ENCODE measurements at regions not wholly inside any gene's neighbourhood (a gene's known extent, or its start where the extent isn't known, plus 50 kb on each side); places are given as distances from the start of the nearest gene placed in this dataset.
A peak's percentile ranks its signal among the peaks of the same experiment; 100 is the strongest.
"Not testable (repeated sequence)": the region's sequence is repeated elsewhere in the genome, so short reads cannot be mapped to it uniquely, and the experiment has no call there.

DNA sequence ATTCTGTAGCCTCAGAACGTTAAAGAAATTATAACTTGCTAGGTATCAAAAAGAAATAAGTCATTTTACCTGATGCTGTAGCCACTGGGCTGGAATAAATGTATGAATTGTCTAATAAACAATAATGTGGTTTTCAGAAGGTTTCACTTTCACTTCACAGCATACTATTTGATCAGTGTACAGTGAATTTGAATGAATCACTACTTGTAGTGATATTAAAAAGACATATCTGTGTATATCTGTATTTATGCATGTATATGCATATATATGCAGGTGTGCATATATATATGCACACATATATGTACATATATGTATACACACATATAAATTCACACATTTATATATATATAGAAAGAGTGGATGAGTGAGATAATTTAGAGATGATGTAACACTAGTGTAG is 440.0 kb upstream of the PCDH10 start:
- no peaks in the 10 kb centered on the region for H3K27me3 Mint-ChIP-seq
- H3K9me3 Mint-ChIP-seq: peaks cover 0 to 20% (median 5%) of the 10 kb centered on the region in 9 donors
- no peaks in the 10 kb centered on the region for H3K4me1 Mint-ChIP-seq
- H3K27ac Mint-ChIP-seq: no peak overlapping the region
- H3K4me3 Mint-ChIP-seq: no peak overlapping the region
- H3K36me3 Mint-ChIP-seq: no peaks in the 10 kb centered on the region
- DNase-seq (no peak), ATAC-seq (no peak)
- POLR2A ChIA-PET: no interaction called here

DNA sequence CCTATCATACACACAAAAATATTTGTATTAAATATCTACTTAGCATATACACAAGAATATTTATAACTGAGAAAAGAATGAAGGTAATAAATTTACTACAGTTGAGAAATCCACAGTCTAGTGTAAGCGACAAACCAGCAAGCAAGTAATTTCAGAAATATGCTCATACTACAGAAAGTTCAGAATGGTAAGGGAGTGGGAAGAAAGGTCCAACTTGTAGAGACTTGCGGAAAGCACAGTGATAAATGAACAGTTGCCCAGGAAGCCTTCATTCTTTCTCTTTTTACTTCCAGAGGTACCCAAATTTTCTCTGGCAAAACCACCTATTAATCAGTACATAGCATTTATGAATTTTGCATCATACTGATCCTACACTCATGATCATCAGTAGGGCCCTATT is 438.1 kb upstream of the PCDH10 start:
- no peak for ATAC-seq
- POLR2A ChIA-PET: no interaction called here
- DNase-seq: no peak
- Mint-ChIP-seq H3K27ac (no peak overlapping the region), H3K27me3 (no peaks in the 10 kb centered on the region), H3K36me3 (no peaks in the 10 kb centered on the region), H3K4me3 (no peak overlapping the region), H3K4me1 (no peaks in the 10 kb centered on the region), H3K9me3 (peaks cover 0 to 18% (median 5%) of the 10 kb centered on the region in 9 donors)

GRCh38 chr4:132737344-132737743 is 411.8 kb upstream of the PCDH10 start:
- ATAC-seq: no peak
- POLR2A ChIA-PET: no interaction called here
- Mint-ChIP-seq H3K4me3 (no peak overlapping the region), H3K27me3 (peaks cover 0 to 1% (median 0%) of the 10 kb centered on the region in 5 donors), H3K27ac (no peak overlapping the region), H3K9me3 (peaks cover 0 to 12% (median 0%) of the 10 kb centered on the region in 9 donors), H3K4me1 (no peaks in the 10 kb centered on the region), H3K36me3 (no peaks in the 10 kb centered on the region)
- DNase-seq: peak in 1 of 10 donors; percentile 4

- no peaks in the 10 kb centered on the region for H3K4me1 Mint-ChIP-seq
- ATAC-seq (no peak), DNase-seq (no peak)
- no peak overlapping the region for H3K4me3 Mint-ChIP-seq
- no peaks in the 10 kb centered on the region for H3K36me3 Mint-ChIP-seq
- POLR2A ChIA-PET: no interaction called here
- no peak overlapping the region for H3K27ac Mint-ChIP-seq
- H3K27me3 Mint-ChIP-seq: no peaks in the 10 kb centered on the region
- H3K9me3 Mint-ChIP-seq: peaks cover 0 to 5% (median 0%) of the 10 kb centered on the region in 9 donors
These were observed 389.8 kb upstream of the PCDH10 start for GRCh38 chr4:132759199-132759780.

- Mint-ChIP-seq H3K36me3 (no peaks in the 10 kb centered on the region), H3K27me3 (no peaks in the 10 kb centered on the region), H3K4me3 (no peak overlapping the region), H3K27ac (no peak overlapping the region), H3K4me1 (no peaks in the 10 kb centered on the region), H3K9me3 (peaks cover 0 to 5% (median 0%) of the 10 kb centered on the region in 9 donors)
- POLR2A ChIA-PET: no interaction called here
- no peak for ATAC-seq
- DNase-seq: no peak
These were observed 385.6 kb upstream of the PCDH10 start for GRCh38 chr4:132763465-132763864.

GRCh38 chr4:132767901-132768300 is 381.2 kb upstream of the PCDH10 start:
- Mint-ChIP-seq H3K36me3 (no peaks in the 10 kb centered on the region), H3K9me3 (peaks cover 0 to 8% (median 3%) of the 10 kb centered on the region in 9 donors), H3K27ac (no peak overlapping the region), H3K4me3 (no peak overlapping the region), H3K4me1 (no peaks in the 10 kb centered on the region), H3K27me3 (no peaks in the 10 kb centered on the region)
- ATAC-seq (no peak), DNase-seq (no peak)
- POLR2A ChIA-PET: no interaction called here

DNA sequence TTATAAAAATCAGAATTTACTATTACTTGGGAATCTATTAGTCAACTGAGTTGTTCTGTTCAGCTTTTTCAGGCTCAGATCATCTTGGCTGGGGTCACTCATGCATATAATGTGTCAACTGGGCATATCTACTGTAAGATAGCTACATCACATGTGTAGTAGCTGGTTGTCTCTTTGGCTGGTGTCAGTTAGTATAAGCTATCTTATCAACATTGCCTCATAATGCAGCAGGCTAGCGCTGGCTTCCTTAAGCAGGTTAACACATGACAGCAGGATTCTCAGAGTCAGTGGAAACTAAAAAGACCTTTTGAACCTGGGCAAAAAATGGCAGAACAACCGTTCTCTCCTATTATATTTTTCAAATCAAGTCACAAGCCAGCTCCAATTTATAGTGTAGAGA is 378.3 kb upstream of the PCDH10 start:
- H3K4me1 Mint-ChIP-seq: no peaks in the 10 kb centered on the region
- no peak for ATAC-seq
- no peaks in the 10 kb centered on the region for H3K36me3 Mint-ChIP-seq
- H3K4me3 Mint-ChIP-seq: no peak overlapping the region
- POLR2A ChIA-PET: no interaction called here
- peaks cover 0 to 12% (median 4%) of the 10 kb centered on the region in 9 donors for H3K9me3 Mint-ChIP-seq
- DNase-seq: no peak
- no peak overlapping the region for H3K27ac Mint-ChIP-seq
- H3K27me3 Mint-ChIP-seq: no peaks in the 10 kb centered on the region

DNA sequence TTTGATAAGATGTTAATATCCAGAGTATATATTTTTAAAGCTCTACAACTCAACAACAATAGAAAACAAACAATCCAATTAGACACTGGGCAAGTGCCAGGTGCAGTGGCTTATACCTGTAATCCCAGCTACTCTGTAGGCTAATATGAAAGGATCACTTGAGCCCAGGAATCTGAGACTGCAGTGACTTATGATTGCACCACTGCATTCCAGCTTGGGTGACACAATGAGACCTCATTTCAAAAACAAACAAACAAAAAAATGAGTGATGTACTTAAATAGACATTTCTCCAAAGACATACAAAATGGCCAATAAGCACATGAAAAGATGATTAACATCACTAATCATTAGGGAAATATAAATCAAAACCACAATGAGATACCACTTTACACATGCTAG is 356.8 kb upstream of the PCDH10 start:
- POLR2A ChIA-PET: no interaction called here
- peaks cover 0 to 12% (median 0%) of the 10 kb centered on the region in 9 donors for H3K9me3 Mint-ChIP-seq
- no peaks in the 10 kb centered on the region for H3K27me3 Mint-ChIP-seq
- no peaks in the 10 kb centered on the region for H3K4me1 Mint-ChIP-seq
- no peaks in the 10 kb centered on the region for H3K36me3 Mint-ChIP-seq
- ATAC-seq (no peak), DNase-seq (no peak)
- H3K4me3 Mint-ChIP-seq: no peak overlapping the region
- no peak overlapping the region for H3K27ac Mint-ChIP-seq

DNA sequence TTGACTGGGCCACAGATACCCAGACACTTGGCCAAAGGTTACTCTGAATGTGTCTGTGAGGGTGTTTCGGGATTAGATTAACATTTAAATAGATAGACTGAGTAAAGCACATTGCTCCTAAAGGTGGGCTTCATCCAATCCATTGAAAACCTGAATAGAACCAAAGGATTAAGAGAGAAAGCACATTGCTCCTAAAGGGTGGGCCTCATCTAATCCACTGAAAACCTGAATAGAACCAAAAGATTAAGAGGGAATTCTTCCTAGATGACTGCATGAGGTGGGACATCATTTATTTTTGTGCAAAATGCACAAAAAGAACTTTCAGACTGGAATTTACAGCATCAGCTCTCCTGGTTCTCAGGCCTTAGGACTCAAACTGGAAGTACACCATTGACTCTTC is 351.2 kb upstream of the PCDH10 start:
- Mint-ChIP-seq H3K27ac (no peak overlapping the region), H3K36me3 (no peaks in the 10 kb centered on the region), H3K4me1 (no peaks in the 10 kb centered on the region), H3K4me3 (no peak overlapping the region), H3K27me3 (no peaks in the 10 kb centered on the region), H3K9me3 (peaks cover 0 to 10% (median 3%) of the 10 kb centered on the region in 9 donors)
- no peak for DNase-seq
- POLR2A ChIA-PET: no interaction called here
- ATAC-seq: no peak

DNA sequence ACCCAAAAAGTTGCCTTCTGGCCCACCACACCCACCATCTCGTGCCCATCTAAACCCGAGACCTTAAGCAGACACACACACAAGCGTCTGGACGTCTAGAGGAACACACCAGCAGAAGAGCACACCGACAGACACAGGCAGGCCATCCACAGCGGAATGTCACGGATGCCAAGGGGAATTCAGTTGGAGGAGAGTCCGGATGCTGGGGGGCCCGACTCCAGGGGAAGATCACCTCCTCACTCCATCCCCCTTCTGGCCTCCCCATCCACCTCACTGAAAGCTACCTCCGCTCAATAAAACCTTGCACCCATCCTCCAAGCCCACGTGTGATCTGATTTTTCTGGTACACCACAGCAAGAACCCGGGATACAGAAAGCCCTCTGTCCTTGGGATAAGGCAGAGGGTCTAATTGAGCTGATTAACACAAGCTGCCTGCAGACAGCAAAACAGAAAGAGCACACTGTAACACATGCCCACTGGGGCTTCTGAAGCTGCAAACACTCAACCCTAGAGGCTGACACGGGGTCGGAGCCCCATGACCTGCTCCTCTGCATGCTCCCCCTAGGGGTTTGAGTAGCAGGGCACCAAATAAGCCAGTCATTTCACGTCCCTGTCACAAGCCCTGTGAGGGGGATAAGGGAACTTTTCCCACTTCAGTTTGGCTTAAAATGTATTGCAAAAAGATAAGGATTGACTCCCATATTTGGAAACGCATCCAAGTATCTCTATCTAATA is 339.6 kb upstream of the PCDH10 start:
- ATAC-seq: no peak
- Mint-ChIP-seq H3K36me3 (no peaks in the 10 kb centered on the region), H3K27me3 (no peaks in the 10 kb centered on the region), H3K9me3 (peaks cover 0 to 13% (median 2%) of the 10 kb centered on the region in 9 donors), H3K4me3 (no peak overlapping the region), H3K4me1 (no peaks in the 10 kb centered on the region), H3K27ac (no peak overlapping the region)
- POLR2A ChIA-PET: no interaction called here
- DNase-seq: no peak

DNA sequence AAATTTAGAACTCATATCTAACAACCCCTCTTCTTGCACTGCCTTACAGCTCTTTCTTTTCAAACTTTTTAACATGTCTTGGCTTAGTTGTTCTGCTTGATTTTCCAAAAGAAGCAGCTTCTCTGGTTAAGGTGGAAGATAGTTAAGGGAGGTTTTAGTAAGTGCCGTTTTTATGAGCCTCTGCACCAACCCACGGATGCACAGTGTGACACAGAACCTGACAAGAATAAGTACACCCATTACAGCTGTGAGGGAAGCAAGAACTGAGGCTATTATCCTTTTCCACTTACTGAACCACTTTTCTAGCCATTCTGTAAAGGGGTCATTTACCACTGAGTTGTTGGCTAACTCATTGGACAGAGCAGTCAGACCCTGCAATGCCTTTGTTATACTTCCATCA is 336.0 kb upstream of the PCDH10 start:
- POLR2A ChIA-PET, H3K27me3 Mint-ChIP-seq, H3K4me1 Mint-ChIP-seq, ATAC-seq, DNase-seq, H3K27ac Mint-ChIP-seq, H3K4me3 Mint-ChIP-seq, H3K36me3 Mint-ChIP-seq: not testable (repeated sequence)
- H3K9me3 Mint-ChIP-seq: peaks cover 0 to 18% (median 3%) of the 10 kb centered on the region in 9 donors

DNA sequence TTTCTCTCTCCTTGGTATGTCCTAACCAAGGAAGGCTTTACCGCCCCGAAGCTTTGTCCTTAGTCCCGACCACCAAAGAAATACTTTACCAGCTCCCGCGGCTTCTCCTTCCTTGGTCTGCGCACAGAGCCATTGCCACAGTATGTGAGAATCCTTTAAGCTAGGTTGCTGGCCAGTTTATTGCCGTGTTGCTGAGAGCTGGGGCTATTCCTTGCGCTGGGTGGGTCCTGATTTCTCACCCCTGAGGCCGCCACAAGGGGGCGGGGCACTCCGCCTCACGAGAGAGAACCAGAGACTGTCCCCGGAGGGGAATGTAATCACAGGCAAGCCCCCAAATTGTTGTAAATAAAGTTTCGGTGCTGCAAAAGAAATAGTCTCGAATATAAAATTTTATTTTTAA is 331.0 kb upstream of the PCDH10 start:
- Mint-ChIP-seq H3K4me1 (peaks cover 0 to 1% (median 0%) of the 10 kb centered on the region in 4 donors), H3K9me3 (peaks cover 0 to 21% (median 6%) of the 10 kb centered on the region in 9 donors), H3K27me3 (no peaks in the 10 kb centered on the region), H3K36me3 (no peaks in the 10 kb centered on the region), H3K27ac (no peak overlapping the region), H3K4me3 (no peak overlapping the region)
- DNase-seq: no peak
- no peak for ATAC-seq
- POLR2A ChIA-PET: no interaction called here

DNA sequence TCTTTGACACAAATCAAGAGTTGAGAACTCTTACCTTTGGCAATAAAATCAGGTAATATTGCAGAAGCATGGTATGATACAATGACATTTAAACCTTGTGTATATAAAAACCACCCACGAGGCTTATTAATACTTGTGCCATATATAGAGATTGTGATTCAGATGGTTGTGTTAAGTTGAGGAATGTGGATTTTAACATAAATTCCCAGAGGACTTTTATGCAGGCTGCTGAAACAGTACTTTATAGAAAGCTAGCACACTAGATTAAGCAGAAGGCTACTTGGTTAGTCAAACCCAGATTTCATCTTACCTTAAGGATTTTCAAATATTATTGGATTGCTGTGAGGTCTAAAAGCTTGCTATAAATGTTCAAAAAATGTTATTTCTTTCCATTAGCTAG is 325.7 kb upstream of the PCDH10 start:
- H3K36me3 Mint-ChIP-seq: no peaks in the 10 kb centered on the region
- POLR2A ChIA-PET: no interaction called here
- ATAC-seq (no peak), DNase-seq (no peak)
- no peaks in the 10 kb centered on the region for H3K27me3 Mint-ChIP-seq
- H3K9me3 Mint-ChIP-seq: peaks cover 0 to 10% (median 5%) of the 10 kb centered on the region in 9 donors
- no peaks in the 10 kb centered on the region for H3K4me1 Mint-ChIP-seq
- H3K27ac Mint-ChIP-seq: no peak overlapping the region
- no peak overlapping the region for H3K4me3 Mint-ChIP-seq

GRCh38 chr4:132824761-132825160 is 324.3 kb upstream of the PCDH10 start:
- ATAC-seq (no peak), DNase-seq (no peak)
- H3K4me3 Mint-ChIP-seq: no peak overlapping the region
- POLR2A ChIA-PET: no interaction called here
- H3K27ac Mint-ChIP-seq: no peak overlapping the region
- no peaks in the 10 kb centered on the region for H3K36me3 Mint-ChIP-seq
- peaks cover 0 to 23% (median 8%) of the 10 kb centered on the region in 9 donors for H3K9me3 Mint-ChIP-seq
- H3K27me3 Mint-ChIP-seq: no peaks in the 10 kb centered on the region
- H3K4me1 Mint-ChIP-seq: no peaks in the 10 kb centered on the region

All from naive thymus-derived CD8-positive, alpha-beta T cell (primary cell).